DND-41 (cell line): ENCODE measurements at regions not wholly inside any gene's neighbourhood (a gene's known extent, or its start where the extent isn't known, plus 50 kb on each side); places are given as distances from the start of the nearest gene placed in this dataset.

Experiments
- EZH2 ChIP-seq: IDR thresholded peaks from 3 replicates; pipeline ENCODE4 v1.6.1; 2012; ENCODE audit warnings: borderline replicate concordance, low read depth, mild to moderate bottlenecking, moderate library complexity, low read length, inconsistent platforms; ENCODE audit not compliant: severe bottlenecking
- TF ChIP-seq, protein P1 (sequence below): IDR thresholded peaks from 2 replicates; pipeline ENCODE4 v1.5.1; 2012; ENCODE audit warnings: borderline replicate concordance, low read length, moderate library complexity, mild to moderate bottlenecking; ENCODE audit not compliant: poor library complexity, severe bottlenecking; ENCODE audit errors: extremely low read depth

DNA sequence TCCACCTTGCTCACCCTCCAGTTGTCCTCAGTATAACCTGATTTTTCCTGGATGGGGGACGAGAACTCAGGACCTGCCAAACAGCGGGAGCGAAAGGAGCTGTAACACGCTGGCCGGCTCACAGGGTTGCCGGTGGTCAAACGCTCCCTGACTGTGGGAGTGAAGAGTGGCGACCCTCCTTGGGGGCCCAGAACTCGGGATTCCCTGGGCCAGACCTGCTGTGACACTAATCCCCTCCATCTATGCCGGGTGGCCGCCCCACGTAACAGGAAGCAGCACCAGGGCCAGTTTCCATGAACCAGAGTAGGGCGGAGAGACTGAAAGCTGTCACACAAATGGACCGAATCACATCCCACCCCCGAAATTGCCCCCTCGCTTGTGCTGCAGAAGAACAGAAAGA lies 1809.2 kb upstream of the ACO1 start:
- TF ChIP-seq, protein P1, sequence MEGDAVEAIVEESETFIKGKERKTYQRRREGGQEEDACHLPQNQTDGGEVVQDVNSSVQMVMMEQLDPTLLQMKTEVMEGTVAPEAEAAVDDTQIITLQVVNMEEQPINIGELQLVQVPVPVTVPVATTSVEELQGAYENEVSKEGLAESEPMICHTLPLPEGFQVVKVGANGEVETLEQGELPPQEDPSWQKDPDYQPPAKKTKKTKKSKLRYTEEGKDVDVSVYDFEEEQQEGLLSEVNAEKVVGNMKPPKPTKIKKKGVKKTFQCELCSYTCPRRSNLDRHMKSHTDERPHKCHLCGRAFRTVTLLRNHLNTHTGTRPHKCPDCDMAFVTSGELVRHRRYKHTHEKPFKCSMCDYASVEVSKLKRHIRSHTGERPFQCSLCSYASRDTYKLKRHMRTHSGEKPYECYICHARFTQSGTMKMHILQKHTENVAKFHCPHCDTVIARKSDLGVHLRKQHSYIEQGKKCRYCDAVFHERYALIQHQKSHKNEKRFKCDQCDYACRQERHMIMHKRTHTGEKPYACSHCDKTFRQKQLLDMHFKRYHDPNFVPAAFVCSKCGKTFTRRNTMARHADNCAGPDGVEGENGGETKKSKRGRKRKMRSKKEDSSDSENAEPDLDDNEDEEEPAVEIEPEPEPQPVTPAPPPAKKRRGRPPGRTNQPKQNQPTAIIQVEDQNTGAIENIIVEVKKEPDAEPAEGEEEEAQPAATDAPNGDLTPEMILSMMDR = no peak
- TF ChIP-seq EZH2 = no peak
